ENCODE measurements at regions not wholly inside any gene's neighbourhood (a gene's known extent, or its start where the extent isn't known, plus 50 kb on each side); places are given as distances from the start of the nearest gene placed in this dataset.
"Not testable (repeated sequence)": the region's sequence is repeated elsewhere in the genome, so short reads cannot be mapped to it uniquely, and the experiment has no call there.

GRCh38 chr6:120268256-120268655 is 918.7 kb upstream of the MAN1A1 start:
- TF ChIP-seq POLR2A, POLR2AphosphoS5 (IDR thresholded peaks at IDR 0.05; ENCODE audit: low read depth, low read length): not testable (repeated sequence)
